WTC11 (cell line): ENCODE measurements at regions not wholly inside any gene's neighbourhood (a gene's known extent, or its start where the extent isn't known, plus 50 kb on each side); places are given as distances from the start of the nearest gene placed in this dataset.

Source experiments
- CTCF ChIP-seq: fragments of 200-600 bp; IDR thresholded peaks from 2 replicates; pipeline ENCODE4 v1.8.0; 2022; ENCODE audit warnings: antibody characterized with exemption
- E2F4 ChIP-seq: sonication (generic); formaldehyde crosslinking; IDR thresholded peaks from 2 replicates; pipeline ENCODE4 v1.8.1; 2022; ENCODE audit warnings: low read depth, mild to moderate bottlenecking, moderate library complexity, missing genetic modification reagents, borderline replicate concordance
- E2F5 ChIP-seq: sonication (generic); formaldehyde crosslinking; IDR thresholded peaks from 2 replicates; pipeline ENCODE4 v1.8.1; 2022; ENCODE audit warnings: mild to moderate bottlenecking, moderate library complexity, missing genetic modification reagents
- JUN ChIP-seq: sonication (generic); formaldehyde crosslinking; IDR thresholded peaks from 2 replicates; pipeline ENCODE4 v1.8.0; 2023; ENCODE audit warnings: mild to moderate bottlenecking, missing genetic modification reagents
- NFYB ChIP-seq: sonication (generic); formaldehyde crosslinking; conservative IDR thresholded peaks from 2 replicates; pipeline ENCODE4 v1.8.0; 2022; ENCODE audit warnings: low read depth, missing genetic modification reagents

- no peak for TF ChIP-seq CTCF
- no peak for TF ChIP-seq E2F5 (CRISPR knock-in tag)
- TF ChIP-seq E2F4 (CRISPR knock-in tag), result no peak
- no peak for TF ChIP-seq JUN (CRISPR knock-in tag)
- TF ChIP-seq NFYB, result no peak
Observed at GRCh38 chr5:38768412-38769211, 77.2 kb upstream of the OSMR start.
